Pancreas (tissue), 10 donors: ENCODE measurements at regions not wholly inside any gene's neighbourhood (a gene's known extent, or its start where the extent isn't known, plus 50 kb on each side); places are given as distances from the start of the nearest gene placed in this dataset.

Experiments used
- ATAC-seq, 4 donors: fragments of 200-7000 bp; cut with Tn5 transposase; one replicate each; pipeline versions ENCODE4 v1.8.0 to v1.9.1; 2020; ENCODE audit warnings: mild to moderate bottlenecking in 4 of 4, moderate library complexity in 4 of 4
- DNase-seq, 6 donors: peaks; one replicate each; pipeline ENCODE4 v3.0.0-alpha.2; 2020
- FAIRE-seq: peaks from 2 replicates; lab custom pipeline; 2012; peaks lifted over from hg19 to GRCh38; lab: Jason Lieb, UNC
- H3K27ac ChIP-seq, 4 donors: fragments of 200-600 bp; sonication (generic); 1 replicate in 3 of 4; 2 replicates in 1 of 4; pipeline versions ENCODE4 v1.5.0 to v1.8.0; 2020
- H3K27me3 ChIP-seq, 4 donors: fragments of 200-600 bp; one replicate each; pipeline ENCODE4 v1.8.0; 2021
- H3K36me3 ChIP-seq, 3 donors: fragments of 200-600 bp; sonication (generic) in 1 of 3; one replicate each; pipeline versions ENCODE4 v1.5.0 to v1.8.0; 2020 to 2021
- H3K4me1 ChIP-seq, 3 donors: fragments of 200-600 bp; one replicate each; pipeline ENCODE4 v1.8.0; 2021
- H3K4me3 ChIP-seq, 4 donors: fragments of 200-600 bp; sonication (generic) in 2 of 4; one replicate each; pipeline versions ENCODE4 v1.5.0 to v1.8.0; 2020 to 2021
- H3K9me3 ChIP-seq, 4 donors: fragments of 200-600 bp; one replicate each; pipeline ENCODE4 v1.8.0; 2021
- CTCF ChIP-seq, 4 donors: fragments of 200-600 bp; sonication (generic) in 3 of 4; IDR thresholded peaks; one replicate each; pipeline versions ENCODE4 v1.5.0 to v1.8.0; 2021; ENCODE audit warnings: antibody characterized with exemption in 4 of 4
- WGBS, 2 donors: extraction: QIAGEN DNeasy Blood & Tissue Kit; methylation state at CpG; one replicate each; pipeline ENCODE4 v1.1.7; 2013; 5-methylcytosine and 5-hydroxymethylcytosine counted together
- intact Hi-C, 3 donors: fragments of 100-400 bp; cut with DNase I; formaldehyde crosslinking; loops; one replicate each; pipeline versions ENCODE4 v1.11.1 to v1.14.2; 2022
- donor health status: healthy with polysubstance abuse.
- donor health status: DM: no; HTN: no; CAD: no; lungs with moderate emphysema.
- donor health status: DM: no; HTN: no; CAD: no.
- donor health status: control.
- donor health status: control.
- donor health status: Bipolar disorder and iron deficiency.
- donor health status: DM: yes; HTN: yes; CAD: no.
- donor health status: DM: no; HTN: no; CAD: no.
- donor health status: DM: no; HTN: no; CAD: no.
- donor health status: DM: yes; HTN: yes; CAD: no.

- no peak for DNase-seq
- no peak for ATAC-seq
- Histone ChIP-seq H3K36me3 (no peaks in the 10 kb centered on the region), H3K4me1 (no peaks in the 10 kb centered on the region), H3K27ac (no peak overlapping the region), H3K27me3 (no peaks in the 10 kb centered on the region), H3K4me3 (no peak overlapping the region), H3K9me3 (no peaks in the 10 kb centered on the region)
- intact Hi-C loops: no loop called here
- no peak for TF ChIP-seq CTCF (IDR thresholded peaks at IDR 0.05)
- no peak for FAIRE-seq
- WGBS, 2 donors: 47 to 66% methylated on average over 3 of the region's 3 CpGs
Observed at GRCh38 chr6:23389386-23389785, 736.6 kb upstream of the NRSN1 start.

- no peak overlapping the region for H3K27ac ChIP-seq
- no peaks in the 10 kb centered on the region for H3K36me3 ChIP-seq
- FAIRE-seq (no peak), ATAC-seq (no peak), DNase-seq (no peak)
- no peaks in the 10 kb centered on the region for H3K4me1 ChIP-seq
- H3K9me3 ChIP-seq: no peaks in the 10 kb centered on the region
- intact Hi-C loops: no loop called here
- TF ChIP-seq CTCF (IDR thresholded peaks at IDR 0.05): no peak
- WGBS, 2 donors: 56 to 75% methylated on average over 2 of the region's 2 CpGs
- no peaks in the 10 kb centered on the region for H3K27me3 ChIP-seq
- H3K4me3 ChIP-seq: no peak overlapping the region
Observed at GRCh38 chr6:23390221-23390620, 735.8 kb upstream of the NRSN1 start.

DNA sequence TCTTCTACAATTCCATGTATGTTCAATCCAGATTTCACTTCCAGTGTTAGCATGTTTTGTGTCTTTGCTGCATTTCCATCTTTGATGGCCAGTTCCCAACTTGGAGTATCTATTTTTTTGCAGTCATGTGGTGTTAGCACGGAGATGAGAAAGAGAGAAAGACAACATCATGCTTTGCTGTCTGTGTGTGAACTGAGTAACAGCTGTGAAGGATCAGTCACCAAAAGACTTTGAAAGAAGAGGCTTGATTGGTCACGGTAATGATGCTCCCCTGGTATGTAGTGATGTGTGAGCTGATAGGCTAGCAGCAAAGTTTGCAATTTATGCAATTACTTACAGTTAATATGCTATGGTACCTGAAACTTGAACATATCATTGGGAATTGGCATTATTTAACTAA lies 731.3 kb upstream of the NRSN1 start:
- H3K4me3 ChIP-seq: no peak overlapping the region
- intact Hi-C loops: no loop called here
- no peaks in the 10 kb centered on the region for H3K4me1 ChIP-seq
- no peaks in the 10 kb centered on the region for H3K36me3 ChIP-seq
- H3K27me3 ChIP-seq: no peaks in the 10 kb centered on the region
- ATAC-seq (no peak), DNase-seq (no peak), FAIRE-seq (no peak)
- no peak overlapping the region for H3K27ac ChIP-seq
- no peak for TF ChIP-seq CTCF (IDR thresholded peaks at IDR 0.05)
- WGBS, 2 donors: 47 to 77% methylated on average over 2 of the region's 2 CpGs
- H3K9me3 ChIP-seq: no peaks in the 10 kb centered on the region

DNA sequence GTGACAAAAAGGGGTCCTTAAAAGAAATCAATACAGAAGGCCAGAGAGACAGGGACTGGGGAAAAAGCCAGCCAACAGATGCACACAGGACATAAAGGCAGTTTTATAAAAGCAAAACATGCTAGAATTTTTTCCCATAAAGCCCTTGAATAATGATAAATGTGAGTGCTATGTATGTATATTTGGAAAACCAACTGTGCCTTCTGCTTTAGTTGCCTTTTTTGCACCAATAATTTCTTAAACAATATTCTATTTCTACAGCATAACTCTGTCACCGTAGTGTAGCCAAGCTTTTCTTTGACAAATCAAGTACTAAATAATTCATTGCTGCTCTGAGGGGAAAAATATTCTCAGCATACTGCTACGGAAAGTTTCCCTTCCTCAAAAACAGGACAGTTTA lies 730.6 kb upstream of the NRSN1 start:
- no peak for FAIRE-seq

GRCh38 chr6:23396949-23397348 lies 729.1 kb upstream of the NRSN1 start:
- no peak for ATAC-seq
- no peak for TF ChIP-seq CTCF (IDR thresholded peaks at IDR 0.05)
- H3K4me1 ChIP-seq: no peaks in the 10 kb centered on the region
- no peaks in the 10 kb centered on the region for H3K9me3 ChIP-seq
- intact Hi-C loops: no loop called here
- H3K27ac ChIP-seq: no peak overlapping the region
- no peak for DNase-seq
- no peaks in the 10 kb centered on the region for H3K36me3 ChIP-seq
- no peak overlapping the region for H3K4me3 ChIP-seq
- no peak for FAIRE-seq
- WGBS, 2 donors: 70 to 71% methylated on average over 3 of the region's 3 CpGs
- no peaks in the 10 kb centered on the region for H3K27me3 ChIP-seq

More for the DNA sequence above, 730.6 kb upstream of the NRSN1 start:
- TF ChIP-seq CTCF (IDR thresholded peaks at IDR 0.05): no peak
- Histone ChIP-seq H3K4me1 (no peaks in the 10 kb centered on the region), H3K9me3 (no peaks in the 10 kb centered on the region), H3K27me3 (no peaks in the 10 kb centered on the region), H3K4me3 (no peak overlapping the region), H3K27ac (no peak overlapping the region), H3K36me3 (no peaks in the 10 kb centered on the region)
- intact Hi-C loops: no loop called here
- 61 to 74% methylated on average over 2 of the region's 2 CpGs for WGBS, 2 donors
- DNase-seq (no peak), ATAC-seq (no peak)
